ENCODE measurements at regions not wholly inside any gene's neighbourhood (a gene's known extent, or its start where the extent isn't known, plus 50 kb on each side); places are given as distances from the start of the nearest gene placed in this dataset.

GRCh38 chr3:23041918-23042696, 161.0 kb upstream of the UBE2E2 start:
- no peak for DNase-seq (ENCODE audit: low read depth, low spot score)
- TF ChIP-seq CTCF (IDR thresholded peaks at IDR 0.05; ENCODE audit: low read depth, low read length) = no peak
- in situ Hi-C loops (cut with HindIII; ENCODE audit: low sequenced_read_pairs) = no loop called here
- H3K4me3 ChIP-seq (ENCODE audit: low read depth, low read length) = no peak overlapping the region

GRCh38 chr3:23044463-23044862, 158.7 kb upstream of the UBE2E2 start:
- DNase-seq (ENCODE audit: low read depth, low spot score) = no peak
- in situ Hi-C loops (cut with HindIII; ENCODE audit: low sequenced_read_pairs) = no loop called here
- H3K4me3 ChIP-seq (ENCODE audit: low read depth, low read length) = no peak overlapping the region
- TF ChIP-seq CTCF (IDR thresholded peaks at IDR 0.05; ENCODE audit: low read depth, low read length) = no peak

- in situ Hi-C loops (cut with HindIII; ENCODE audit: low sequenced_read_pairs) = no loop called here
- no peak for DNase-seq (ENCODE audit: low read depth, low spot score)
- no peak for TF ChIP-seq CTCF (IDR thresholded peaks at IDR 0.05; ENCODE audit: low read depth, low read length)
- no peak overlapping the region for H3K4me3 ChIP-seq (ENCODE audit: low read depth, low read length)
These were observed 156.6 kb upstream of the UBE2E2 start for GRCh38 chr3:23046536-23046935.

GRCh38 chr3:23051240-23052140, 151.6 kb upstream of the UBE2E2 start:
- no peak for DNase-seq (ENCODE audit: low read depth, low spot score)
- no peak overlapping the region for H3K4me3 ChIP-seq (ENCODE audit: low read depth, low read length)
- TF ChIP-seq CTCF (IDR thresholded peaks at IDR 0.05; ENCODE audit: low read depth, low read length) = no peak
- in situ Hi-C loops (cut with HindIII; ENCODE audit: low sequenced_read_pairs) = no loop called here

GRCh38 chr3:23052208-23052607, 150.9 kb upstream of the UBE2E2 start:
- TF ChIP-seq CTCF (IDR thresholded peaks at IDR 0.05; ENCODE audit: low read depth, low read length) = no peak
- in situ Hi-C loops (cut with HindIII; ENCODE audit: low sequenced_read_pairs) = no loop called here
- no peak overlapping the region for H3K4me3 ChIP-seq (ENCODE audit: low read depth, low read length)
- no peak for DNase-seq (ENCODE audit: low read depth, low spot score)

- peak; percentile 5 for TF ChIP-seq CTCF (IDR thresholded peaks at IDR 0.05; ENCODE audit: low read depth, low read length)
- in situ Hi-C loops (cut with HindIII; ENCODE audit: low sequenced_read_pairs) = no loop called here
- DNase-seq (ENCODE audit: low read depth, low spot score) = no peak
- no peak overlapping the region for H3K4me3 ChIP-seq (ENCODE audit: low read depth, low read length)
These were observed 150.5 kb upstream of the UBE2E2 start for GRCh38 chr3:23052620-23053019.

Data from astrocyte of the spinal cord (primary cell).